ENCODE measurements at regions not wholly inside any gene's neighbourhood (a gene's known extent, or its start where the extent isn't known, plus 50 kb on each side); places are given as distances from the start of the nearest gene placed in this dataset.

DNA sequence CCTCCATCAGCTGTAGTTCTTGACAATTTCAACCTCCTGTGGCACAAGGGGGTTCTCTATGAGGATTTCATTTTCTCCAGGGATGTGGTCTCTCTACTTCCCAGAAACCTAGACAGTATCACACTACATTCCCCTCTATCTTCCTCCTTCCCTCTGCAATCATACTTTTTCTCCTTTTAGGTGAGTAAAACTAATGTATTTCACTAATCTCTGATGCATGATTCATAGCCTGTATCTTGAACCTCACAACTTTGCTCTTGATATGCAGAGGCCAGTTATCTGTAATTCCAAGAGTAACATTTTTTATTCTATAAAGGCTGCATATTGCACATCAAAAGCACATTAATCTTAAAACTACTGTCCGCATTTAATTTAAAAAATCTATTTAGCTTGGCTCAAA is 449.6 kb downstream of the RFPL4B start:
- DNase-seq = no peak
- Histone ChIP-seq H4K20me1 (ENCODE audit: insufficient read depth) (no peaks in the 10 kb centered on the region), H2AFZ (ENCODE audit: low read depth) (no peak overlapping the region), H3K4me2 (no peak overlapping the region), H3K79me2 (ENCODE audit: insufficient read depth) (no peaks in the 10 kb centered on the region), H3K9me2 (no peaks in the 10 kb centered on the region), H3K9me3 (peaks cover 18% of the 10 kb centered on the region), H3K27me3 (ENCODE audit: insufficient read depth) (no peaks in the 10 kb centered on the region), H3K4me3 (ENCODE audit: low read depth in 2 of 2, low read length in 1 of 2) (no peak overlapping the region), H3F3A (replicated peaks; ENCODE audit: insufficient read depth) (peaks cover 13% of the 10 kb centered on the region), H3K36me3 (replicated peaks in 1 of 2; ENCODE audit: control insufficient read depth in 1 of 2, insufficient read depth in 2 of 2, low read length in 1 of 2) (no peaks in the 10 kb centered on the region), H3K27ac (ENCODE audit: low read depth in 2 of 2, low read length in 1 of 2) (no peak overlapping the region), H3K9ac (no peak overlapping the region), H3K4me1 (ENCODE audit: control insufficient read depth in 1 of 2, insufficient read depth in 2 of 2, low read depth in 1 of 2, low read length in 1 of 2) (peaks cover 0 to 5% of the 10 kb centered on the region in 2 experiments; a peak in 2 of 4 replicates)
- ChIA-PET POLR2A (no interaction called here), CTCF (no interaction called here)
- no peak for TF ChIP-seq MEF2A (IDR thresholded peaks at IDR 0.05; ENCODE audit: borderline replicate concordance, low read depth)
- WGBS (ENCODE audit: low lambda C conversion rate) = 89% methylated on average over 1 of the region's 1 CpG

DNA sequence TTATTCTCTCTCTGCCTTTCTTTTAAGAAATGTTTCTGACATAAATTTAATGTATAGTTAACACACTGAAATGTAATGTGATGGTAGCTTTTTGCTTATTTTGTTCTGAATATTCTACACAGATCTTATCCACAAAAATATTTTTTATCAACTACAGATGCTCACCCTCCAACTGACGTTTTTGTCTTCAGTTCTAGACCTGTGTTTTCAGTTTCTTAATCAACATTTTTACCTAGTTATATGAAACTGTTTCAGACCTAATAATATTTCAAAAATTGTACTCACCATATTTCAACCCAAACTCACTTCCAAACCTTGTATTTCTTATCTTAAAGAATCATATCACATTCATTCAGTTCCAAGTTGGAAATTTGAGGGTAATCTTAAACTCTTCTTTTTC is 452.8 kb downstream of the RFPL4B start:
- WGBS (ENCODE audit: low lambda C conversion rate) = 61% methylated on average over 1 of the region's 1 CpG
- CTCF ChIA-PET = interaction anchor here (0.6 kb wide), 1 partner anchor 699 kb away, joined by 4 read pairs; no protein-coding TSS in a partner anchor

More for the DNA sequence above, 452.8 kb downstream of the RFPL4B start:
- no peaks in the 10 kb centered on the region for H3K79me2 ChIP-seq (ENCODE audit: insufficient read depth)
- H4K20me1 ChIP-seq (ENCODE audit: insufficient read depth) = no peaks in the 10 kb centered on the region
- no peaks in the 10 kb centered on the region for H3K27me3 ChIP-seq (ENCODE audit: insufficient read depth)
- H3K9me3 ChIP-seq = no peaks in the 10 kb centered on the region
- no peaks in the 10 kb centered on the region for H3K36me3 ChIP-seq (replicated peaks in 1 of 2; ENCODE audit: control insufficient read depth in 1 of 2, insufficient read depth in 2 of 2, low read length in 1 of 2)
- no peak for DNase-seq
- H3K4me3 ChIP-seq (ENCODE audit: low read depth in 2 of 2, low read length in 1 of 2) = no peak overlapping the region
- 0 out of 2 replicates have a peak overlapping the region, but pooled peaks have one; percentile 42 for H2AFZ ChIP-seq (ENCODE audit: low read depth)
- H3K4me2 ChIP-seq = no peak overlapping the region
- H3K4me1 ChIP-seq (ENCODE audit: control insufficient read depth in 1 of 2, insufficient read depth in 2 of 2, low read depth in 1 of 2, low read length in 1 of 2) = peaks cover 0 to 8% of the 10 kb centered on the region in 2 experiments; a peak in 2 of 4 replicates
- H3F3A ChIP-seq (replicated peaks; ENCODE audit: insufficient read depth) = peaks cover 24% of the 10 kb centered on the region
- POLR2A ChIA-PET = no interaction called here
- no peaks in the 10 kb centered on the region for H3K9me2 ChIP-seq
- H3K27ac ChIP-seq (ENCODE audit: low read depth in 2 of 2, low read length in 1 of 2) = peak overlapping the region in 1 of 2 experiments; percentile 85; a peak in 1 of 4 replicates
- no peak for TF ChIP-seq CHD2 (IDR thresholded peaks at IDR 0.05; ENCODE audit: low read length, partially characterized antibody)
- no peak for TF ChIP-seq FOXM1 (IDR thresholded peaks at IDR 0.05; ENCODE audit: low read depth)
- no peak for TF ChIP-seq MEF2A (IDR thresholded peaks at IDR 0.05; ENCODE audit: borderline replicate concordance, low read depth)
- TF ChIP-seq JUND (IDR thresholded peaks at IDR 0.05) = no peak
- TF ChIP-seq SIN3A (IDR thresholded peaks at IDR 0.05; ENCODE audit: borderline replicate concordance, low read depth, low read length) = no peak
- no peak for TF ChIP-seq MXI1 (IDR thresholded peaks at IDR 0.05; ENCODE audit: low read depth, low read length)
- TF ChIP-seq TCF12 (IDR thresholded peaks at IDR 0.05) = no peak
- TF ChIP-seq TEAD4 (IDR thresholded peaks at IDR 0.05; ENCODE audit: borderline replicate concordance, insufficient read depth) = no peak
- TF ChIP-seq RCOR1 (IDR thresholded peaks at IDR 0.05; ENCODE audit: low read length) = no peak
- no peak for TF ChIP-seq RXRA (IDR thresholded peaks at IDR 0.05; ENCODE audit: borderline replicate concordance, low read depth)
- no peak for TF ChIP-seq RFX5 (IDR thresholded peaks at IDR 0.05; ENCODE audit: low read length)
- TF ChIP-seq TAF1 (IDR thresholded peaks at IDR 0.05; ENCODE audit: borderline replicate concordance, low read depth, low read length) = no peak
- TF ChIP-seq GABPA (IDR thresholded peaks at IDR 0.05; ENCODE audit: low read depth) = no peak
- TF ChIP-seq, protein P1, sequence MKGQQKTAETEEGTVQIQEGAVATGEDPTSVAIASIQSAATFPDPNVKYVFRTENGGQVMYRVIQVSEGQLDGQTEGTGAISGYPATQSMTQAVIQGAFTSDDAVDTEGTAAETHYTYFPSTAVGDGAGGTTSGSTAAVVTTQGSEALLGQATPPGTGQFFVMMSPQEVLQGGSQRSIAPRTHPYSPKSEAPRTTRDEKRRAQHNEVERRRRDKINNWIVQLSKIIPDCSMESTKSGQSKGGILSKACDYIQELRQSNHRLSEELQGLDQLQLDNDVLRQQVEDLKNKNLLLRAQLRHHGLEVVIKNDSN (IDR thresholded peaks at IDR 0.05; ENCODE audit: borderline replicate concordance, low read depth) = no peak
- TF ChIP-seq, protein P2, sequence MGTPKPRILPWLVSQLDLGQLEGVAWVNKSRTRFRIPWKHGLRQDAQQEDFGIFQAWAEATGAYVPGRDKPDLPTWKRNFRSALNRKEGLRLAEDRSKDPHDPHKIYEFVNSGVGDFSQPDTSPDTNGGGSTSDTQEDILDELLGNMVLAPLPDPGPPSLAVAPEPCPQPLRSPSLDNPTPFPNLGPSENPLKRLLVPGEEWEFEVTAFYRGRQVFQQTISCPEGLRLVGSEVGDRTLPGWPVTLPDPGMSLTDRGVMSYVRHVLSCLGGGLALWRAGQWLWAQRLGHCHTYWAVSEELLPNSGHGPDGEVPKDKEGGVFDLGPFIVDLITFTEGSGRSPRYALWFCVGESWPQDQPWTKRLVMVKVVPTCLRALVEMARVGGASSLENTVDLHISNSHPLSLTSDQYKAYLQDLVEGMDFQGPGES (IDR thresholded peaks at IDR 0.05; ENCODE audit: low read depth, low read length) = no peak
- TF ChIP-seq POLR2AphosphoS5 (IDR thresholded peaks at IDR 0.05; ENCODE audit: low read depth, low read length) = no peak
- TF ChIP-seq, protein P3, sequence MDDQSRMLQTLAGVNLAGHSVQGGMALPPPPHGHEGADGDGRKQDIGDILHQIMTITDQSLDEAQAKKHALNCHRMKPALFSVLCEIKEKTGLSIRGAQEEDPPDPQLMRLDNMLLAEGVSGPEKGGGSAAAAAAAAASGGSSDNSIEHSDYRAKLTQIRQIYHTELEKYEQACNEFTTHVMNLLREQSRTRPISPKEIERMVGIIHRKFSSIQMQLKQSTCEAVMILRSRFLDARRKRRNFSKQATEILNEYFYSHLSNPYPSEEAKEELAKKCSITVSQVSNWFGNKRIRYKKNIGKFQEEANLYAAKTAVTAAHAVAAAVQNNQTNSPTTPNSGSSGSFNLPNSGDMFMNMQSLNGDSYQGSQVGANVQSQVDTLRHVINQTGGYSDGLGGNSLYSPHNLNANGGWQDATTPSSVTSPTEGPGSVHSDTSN (IDR thresholded peaks at IDR 0.05) = no peak
- TF ChIP-seq, protein P4, sequence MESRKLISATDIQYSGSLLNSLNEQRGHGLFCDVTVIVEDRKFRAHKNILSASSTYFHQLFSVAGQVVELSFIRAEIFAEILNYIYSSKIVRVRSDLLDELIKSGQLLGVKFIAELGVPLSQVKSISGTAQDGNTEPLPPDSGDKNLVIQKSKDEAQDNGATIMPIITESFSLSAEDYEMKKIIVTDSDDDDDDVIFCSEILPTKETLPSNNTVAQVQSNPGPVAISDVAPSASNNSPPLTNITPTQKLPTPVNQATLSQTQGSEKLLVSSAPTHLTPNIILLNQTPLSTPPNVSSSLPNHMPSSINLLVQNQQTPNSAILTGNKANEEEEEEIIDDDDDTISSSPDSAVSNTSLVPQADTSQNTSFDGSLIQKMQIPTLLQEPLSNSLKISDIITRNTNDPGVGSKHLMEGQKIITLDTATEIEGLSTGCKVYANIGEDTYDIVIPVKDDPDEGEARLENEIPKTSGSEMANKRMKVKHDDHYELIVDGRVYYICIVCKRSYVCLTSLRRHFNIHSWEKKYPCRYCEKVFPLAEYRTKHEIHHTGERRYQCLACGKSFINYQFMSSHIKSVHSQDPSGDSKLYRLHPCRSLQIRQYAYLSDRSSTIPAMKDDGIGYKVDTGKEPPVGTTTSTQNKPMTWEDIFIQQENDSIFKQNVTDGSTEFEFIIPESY (IDR thresholded peaks at IDR 0.05; ENCODE audit: borderline replicate concordance, low read depth) = no peak
- no peak overlapping the region for H3K9ac ChIP-seq

Measured in SK-N-SH (cell line).